ENCODE measurements at regions not wholly inside any gene's neighbourhood (a gene's known extent, or its start where the extent isn't known, plus 50 kb on each side); places are given as distances from the start of the nearest gene placed in this dataset.

DNA sequence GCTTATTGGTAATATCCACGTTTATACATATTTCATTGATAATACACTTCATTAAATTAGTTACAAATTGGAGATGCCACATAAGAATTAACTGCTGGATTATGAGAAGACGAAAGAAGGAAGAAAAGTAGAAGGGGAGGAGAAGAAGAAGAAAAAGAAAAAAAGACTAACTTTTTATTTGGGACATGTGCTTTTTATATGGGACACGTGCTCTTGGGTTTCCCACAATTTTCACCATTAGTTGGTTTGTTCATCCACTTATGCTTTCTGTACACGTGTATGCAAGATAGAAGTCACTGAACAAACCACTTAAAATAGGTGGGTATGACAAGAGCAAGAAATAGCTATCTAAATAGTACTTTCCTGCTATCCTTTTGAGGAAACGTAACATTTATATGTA, 98.6 kb downstream of the MRPS30 start:
- Histone ChIP-seq H3K27ac (replicated peaks) (no peak overlapping the region), H3K4me3 (replicated peaks; ENCODE audit: insufficient read depth, low read length) (no peak overlapping the region), H3K27me3 (ENCODE audit: insufficient read depth, poor library complexity, severe bottlenecking) (no peaks in the 10 kb centered on the region)
- DNase-seq (ENCODE audit: low read depth in 1 of 2, low spot score in 1 of 2), result no peak
- TF ChIP-seq, protein P1, sequence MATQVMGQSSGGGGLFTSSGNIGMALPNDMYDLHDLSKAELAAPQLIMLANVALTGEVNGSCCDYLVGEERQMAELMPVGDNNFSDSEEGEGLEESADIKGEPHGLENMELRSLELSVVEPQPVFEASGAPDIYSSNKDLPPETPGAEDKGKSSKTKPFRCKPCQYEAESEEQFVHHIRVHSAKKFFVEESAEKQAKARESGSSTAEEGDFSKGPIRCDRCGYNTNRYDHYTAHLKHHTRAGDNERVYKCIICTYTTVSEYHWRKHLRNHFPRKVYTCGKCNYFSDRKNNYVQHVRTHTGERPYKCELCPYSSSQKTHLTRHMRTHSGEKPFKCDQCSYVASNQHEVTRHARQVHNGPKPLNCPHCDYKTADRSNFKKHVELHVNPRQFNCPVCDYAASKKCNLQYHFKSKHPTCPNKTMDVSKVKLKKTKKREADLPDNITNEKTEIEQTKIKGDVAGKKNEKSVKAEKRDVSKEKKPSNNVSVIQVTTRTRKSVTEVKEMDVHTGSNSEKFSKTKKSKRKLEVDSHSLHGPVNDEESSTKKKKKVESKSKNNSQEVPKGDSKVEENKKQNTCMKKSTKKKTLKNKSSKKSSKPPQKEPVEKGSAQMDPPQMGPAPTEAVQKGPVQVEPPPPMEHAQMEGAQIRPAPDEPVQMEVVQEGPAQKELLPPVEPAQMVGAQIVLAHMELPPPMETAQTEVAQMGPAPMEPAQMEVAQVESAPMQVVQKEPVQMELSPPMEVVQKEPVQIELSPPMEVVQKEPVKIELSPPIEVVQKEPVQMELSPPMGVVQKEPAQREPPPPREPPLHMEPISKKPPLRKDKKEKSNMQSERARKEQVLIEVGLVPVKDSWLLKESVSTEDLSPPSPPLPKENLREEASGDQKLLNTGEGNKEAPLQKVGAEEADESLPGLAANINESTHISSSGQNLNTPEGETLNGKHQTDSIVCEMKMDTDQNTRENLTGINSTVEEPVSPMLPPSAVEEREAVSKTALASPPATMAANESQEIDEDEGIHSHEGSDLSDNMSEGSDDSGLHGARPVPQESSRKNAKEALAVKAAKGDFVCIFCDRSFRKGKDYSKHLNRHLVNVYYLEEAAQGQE (IDR thresholded peaks at IDR 0.05; ENCODE audit: insufficient replicate concordance, low read depth), result no peak
- TF ChIP-seq SPI1 (IDR thresholded peaks at IDR 0.05; ENCODE audit: borderline replicate concordance, low read depth), result no peak

DNA sequence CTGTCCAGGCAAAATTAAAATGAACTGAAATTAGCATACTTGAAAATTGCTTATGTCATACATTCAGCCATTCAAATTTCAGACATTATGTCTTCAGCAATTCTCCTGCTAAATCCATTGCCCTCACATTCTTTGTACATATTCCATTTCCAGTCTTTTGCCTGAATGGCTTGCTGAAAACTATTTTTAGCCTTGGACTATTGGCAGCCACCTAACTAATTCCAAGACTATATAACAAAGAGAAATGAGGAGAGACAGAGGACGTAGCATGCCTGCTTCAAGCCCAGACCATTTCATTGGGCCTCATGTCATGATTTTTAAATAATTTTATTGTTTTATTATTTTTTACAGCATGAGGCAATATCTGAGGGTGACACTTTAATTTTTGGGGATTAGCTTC, 100.3 kb downstream of the MRPS30 start:
- no peak overlapping the region for H3K27ac ChIP-seq (replicated peaks)
- no peak for DNase-seq (ENCODE audit: low read depth in 1 of 2, low spot score in 1 of 2)
- TF ChIP-seq, protein P1 (IDR thresholded peaks at IDR 0.05; ENCODE audit: insufficient replicate concordance, low read depth), result no peak
- TF ChIP-seq POLR2AphosphoS5 (IDR thresholded peaks at IDR 0.05; ENCODE audit: low read depth) (no peak), SPI1 (IDR thresholded peaks at IDR 0.05; ENCODE audit: borderline replicate concordance, low read depth) (no peak), GABPA (IDR thresholded peaks at IDR 0.05; ENCODE audit: low read depth) (no peak)
- TF ChIP-seq, protein P2, sequence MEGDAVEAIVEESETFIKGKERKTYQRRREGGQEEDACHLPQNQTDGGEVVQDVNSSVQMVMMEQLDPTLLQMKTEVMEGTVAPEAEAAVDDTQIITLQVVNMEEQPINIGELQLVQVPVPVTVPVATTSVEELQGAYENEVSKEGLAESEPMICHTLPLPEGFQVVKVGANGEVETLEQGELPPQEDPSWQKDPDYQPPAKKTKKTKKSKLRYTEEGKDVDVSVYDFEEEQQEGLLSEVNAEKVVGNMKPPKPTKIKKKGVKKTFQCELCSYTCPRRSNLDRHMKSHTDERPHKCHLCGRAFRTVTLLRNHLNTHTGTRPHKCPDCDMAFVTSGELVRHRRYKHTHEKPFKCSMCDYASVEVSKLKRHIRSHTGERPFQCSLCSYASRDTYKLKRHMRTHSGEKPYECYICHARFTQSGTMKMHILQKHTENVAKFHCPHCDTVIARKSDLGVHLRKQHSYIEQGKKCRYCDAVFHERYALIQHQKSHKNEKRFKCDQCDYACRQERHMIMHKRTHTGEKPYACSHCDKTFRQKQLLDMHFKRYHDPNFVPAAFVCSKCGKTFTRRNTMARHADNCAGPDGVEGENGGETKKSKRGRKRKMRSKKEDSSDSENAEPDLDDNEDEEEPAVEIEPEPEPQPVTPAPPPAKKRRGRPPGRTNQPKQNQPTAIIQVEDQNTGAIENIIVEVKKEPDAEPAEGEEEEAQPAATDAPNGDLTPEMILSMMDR (IDR thresholded peaks at IDR 0.05; ENCODE audit: insufficient read depth, low read length), result no peak
- no peaks in the 10 kb centered on the region for H3K27me3 ChIP-seq (ENCODE audit: insufficient read depth, poor library complexity, severe bottlenecking)
- H3K4me3 ChIP-seq (replicated peaks; ENCODE audit: insufficient read depth, low read length), result no peak overlapping the region

DNA sequence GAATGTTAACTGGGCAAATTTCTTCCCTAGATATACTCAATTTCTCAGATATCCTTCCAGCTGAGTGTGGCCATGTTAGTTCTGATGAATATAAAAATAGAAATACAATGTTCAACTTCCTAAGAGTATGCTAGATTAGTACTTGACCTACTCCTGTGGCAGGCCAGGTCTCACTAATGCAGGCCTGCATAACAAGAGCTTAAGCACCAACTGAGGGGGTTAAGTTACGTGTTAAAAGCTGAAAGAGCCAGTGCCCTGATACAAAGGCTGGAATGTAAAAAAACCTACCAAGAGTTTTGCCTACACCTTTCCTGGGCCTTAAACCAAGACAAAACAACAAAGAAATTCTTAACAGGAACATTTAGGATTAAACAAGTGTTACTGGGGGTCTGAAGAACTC, 102.8 kb downstream of the MRPS30 start:
- Histone ChIP-seq H3K4me3 (replicated peaks; ENCODE audit: insufficient read depth, low read length) (no peak overlapping the region), H3K27me3 (ENCODE audit: insufficient read depth, poor library complexity, severe bottlenecking) (no peaks in the 10 kb centered on the region), H3K27ac (replicated peaks) (no peak overlapping the region)
- DNase-seq (ENCODE audit: low read depth in 1 of 2, low spot score in 1 of 2), result no peak
- no peak for TF ChIP-seq SPI1 (IDR thresholded peaks at IDR 0.05; ENCODE audit: borderline replicate concordance, low read depth)
- TF ChIP-seq, protein P1 (IDR thresholded peaks at IDR 0.05; ENCODE audit: insufficient replicate concordance, low read depth), result no peak
- TF ChIP-seq, protein P2 (IDR thresholded peaks at IDR 0.05; ENCODE audit: insufficient read depth, low read length), result no peak

DNA sequence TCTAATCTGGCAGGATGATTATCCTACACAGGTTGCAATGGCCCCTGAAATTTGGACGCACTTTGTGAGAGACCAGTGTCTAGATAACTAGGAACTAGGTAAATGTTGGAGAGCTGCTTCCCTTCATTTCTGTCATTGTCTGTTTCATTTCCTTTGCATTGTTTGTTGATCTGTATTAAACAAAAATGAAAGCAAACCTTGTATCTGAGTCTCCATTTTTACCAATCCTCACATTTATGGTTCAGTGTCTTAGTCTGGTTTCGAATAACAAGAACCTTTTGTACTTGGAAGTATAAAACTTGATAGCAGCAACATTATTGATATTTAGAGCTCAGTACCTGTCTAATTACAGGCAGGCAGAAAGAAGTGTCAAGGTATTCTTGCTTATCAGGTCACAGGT, 105.5 kb downstream of the MRPS30 start:
- TF ChIP-seq SPI1 (IDR thresholded peaks at IDR 0.05; ENCODE audit: borderline replicate concordance, low read depth), result no peak
- TF ChIP-seq POLR2AphosphoS5 (IDR thresholded peaks at IDR 0.05; ENCODE audit: low read depth), result no peak
- Histone ChIP-seq H3K4me3 (replicated peaks; ENCODE audit: insufficient read depth, low read length) (no peak overlapping the region), H3K27ac (replicated peaks) (no peak overlapping the region), H3K27me3 (ENCODE audit: insufficient read depth, poor library complexity, severe bottlenecking) (no peaks in the 10 kb centered on the region)
- no peak for DNase-seq (ENCODE audit: low read depth in 1 of 2, low spot score in 1 of 2)

Measured in HL-60 (cell line).